DND-41 (cell line): ENCODE measurements at regions not wholly inside any gene's neighbourhood (a gene's known extent, or its start where the extent isn't known, plus 50 kb on each side); places are given as distances from the start of the nearest gene placed in this dataset.

Experiments used
- ATAC-seq: fragments of 200-7000 bp; cut with Tn5 transposase; 3 replicates; pipeline ENCODE4 v1.9.1; 2021; ENCODE audit warnings: low read depth; ENCODE audit not compliant: insufficient read depth
- DNase-seq: peaks from one replicate; pipeline ENCODE4 v3.0.0-alpha.2; 2020
- H2AFZ ChIP-seq: 2 replicates; pipeline ENCODE4 v1.6.0; 2012; ENCODE audit warnings: low read depth, low read length
- H3K27ac ChIP-seq: 2 replicates; pipeline ENCODE4 v1.5.1; 2012; ENCODE audit warnings: low read length, inconsistent platforms
- H3K27me3 ChIP-seq: fragments of 200-600 bp; sonication (generic); 2 replicates; pipeline ENCODE4 v1.6.0; 2012; ENCODE audit warnings: low read length, mild to moderate bottlenecking, inconsistent platforms; ENCODE audit not compliant: insufficient read depth, poor library complexity
- H3K36me3 ChIP-seq: 2 replicates; pipeline ENCODE4 v1.5.1; 2012; ENCODE audit warnings: low read length, inconsistent platforms; ENCODE audit not compliant: insufficient read depth
- H3K4me1 ChIP-seq: 2 replicates; pipeline ENCODE4 v1.5.1; 2012; ENCODE audit warnings: mild to moderate bottlenecking, low read length; ENCODE audit not compliant: insufficient read depth
- H3K4me2 ChIP-seq: 2 replicates; pipeline ENCODE4 v1.6.0; 2012; ENCODE audit warnings: mild to moderate bottlenecking, moderate library complexity, low read length, inconsistent platforms; ENCODE audit not compliant: insufficient read depth
- H3K4me3 ChIP-seq, 2 experiments: fragments of 200-600 bp in 1 of 2; shearing (Covaris generic) in 1 of 2; 2 replicates each; pipeline ENCODE4 v1.5.1; 2012 to 2016; ENCODE audit warnings: inconsistent platforms in 2 of 2, low read length in 2 of 2, mild to moderate bottlenecking in 2 of 2, low read depth in 1 of 2, moderate library complexity in 1 of 2
- H3K79me2 ChIP-seq: 2 replicates; pipeline ENCODE4 v1.6.0; 2012; ENCODE audit warnings: low read length, inconsistent platforms; ENCODE audit not compliant: insufficient read depth
- H3K9ac ChIP-seq: 2 replicates; pipeline ENCODE4 v1.6.0; 2012; ENCODE audit warnings: low read depth, mild to moderate bottlenecking, inconsistent platforms, low read length, moderate library complexity
- H3K9me3 ChIP-seq: 2 replicates; pipeline ENCODE4 v1.5.1; 2012; ENCODE audit warnings: low read length, moderate library complexity, mild to moderate bottlenecking, inconsistent platforms; ENCODE audit not compliant: insufficient read depth, severe bottlenecking
- H4K20me1 ChIP-seq: 2 replicates; pipeline ENCODE4 v1.6.0; 2012; ENCODE audit warnings: low read length; ENCODE audit not compliant: insufficient read depth
- CTCF ChIP-seq: IDR thresholded peaks from 2 replicates; pipeline ENCODE4 v1.5.1; 2012; ENCODE audit warnings: borderline replicate concordance, low read length, moderate library complexity, mild to moderate bottlenecking; ENCODE audit not compliant: poor library complexity, severe bottlenecking; ENCODE audit errors: extremely low read depth
- EZH2 ChIP-seq: IDR thresholded peaks from 3 replicates; pipeline ENCODE4 v1.6.1; 2012; ENCODE audit warnings: borderline replicate concordance, low read depth, mild to moderate bottlenecking, moderate library complexity, low read length, inconsistent platforms; ENCODE audit not compliant: severe bottlenecking

DNA sequence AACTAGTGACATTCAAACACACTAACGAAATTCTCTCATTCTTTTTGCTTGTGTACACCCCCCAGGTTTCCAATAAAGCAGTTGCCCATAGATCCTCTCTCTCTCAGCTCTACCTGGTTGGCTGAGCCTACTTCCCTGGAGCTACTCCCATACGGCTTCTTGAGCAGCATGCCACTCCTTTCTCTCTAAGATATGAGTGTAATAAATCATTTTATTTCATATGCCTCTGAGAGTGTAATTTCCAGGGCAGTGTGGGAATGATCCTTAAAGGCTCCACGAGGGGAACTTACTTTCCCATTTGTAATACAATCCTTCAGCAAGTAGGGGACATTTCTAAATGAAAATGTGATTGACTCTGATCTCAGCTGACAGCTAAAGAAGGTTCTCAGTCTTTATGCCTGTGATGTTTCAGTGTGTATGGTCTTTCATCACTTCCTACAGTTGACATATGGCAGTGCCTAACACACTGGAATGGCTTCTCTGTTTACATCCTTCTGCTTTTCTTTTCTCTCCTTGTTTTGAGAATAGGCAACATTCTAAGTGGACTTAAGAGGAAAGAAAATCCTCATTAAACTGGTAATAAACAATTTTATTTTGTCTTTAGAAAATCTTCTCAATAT lies 1194.3 kb upstream of the CDH8 start:
- H3K27ac ChIP-seq: no peak overlapping the region
- no peaks in the 10 kb centered on the region for H3K79me2 ChIP-seq
- no peaks in the 10 kb centered on the region for H3K9me3 ChIP-seq
- no peaks in the 10 kb centered on the region for H3K36me3 ChIP-seq
- ATAC-seq (no peak), DNase-seq (no peak)
- no peaks in the 10 kb centered on the region for H3K27me3 ChIP-seq
- no peak overlapping the region for H3K4me2 ChIP-seq
- no peak overlapping the region for H3K9ac ChIP-seq
- H2AFZ ChIP-seq: no peak overlapping the region
- H4K20me1 ChIP-seq: no peaks in the 10 kb centered on the region
- no peaks in the 10 kb centered on the region for H3K4me1 ChIP-seq
- no peak overlapping the region for H3K4me3 ChIP-seq
- TF ChIP-seq EZH2 (no peak), CTCF (no peak)

GRCh38 chr16:63228259-63228658 lies 1192.0 kb upstream of the CDH8 start:
- no peaks in the 10 kb centered on the region for H4K20me1 ChIP-seq
- no peak overlapping the region for H3K4me3 ChIP-seq
- H3K4me1 ChIP-seq: no peaks in the 10 kb centered on the region
- TF ChIP-seq EZH2: no peak
- no peak for TF ChIP-seq CTCF
- H3K9ac ChIP-seq: no peak overlapping the region
- ATAC-seq (no peak), DNase-seq (no peak)
- no peaks in the 10 kb centered on the region for H3K9me3 ChIP-seq
- H3K36me3 ChIP-seq: no peaks in the 10 kb centered on the region
- H3K79me2 ChIP-seq: no peaks in the 10 kb centered on the region
- no peak overlapping the region for H2AFZ ChIP-seq
- H3K4me2 ChIP-seq: no peak overlapping the region
- H3K27ac ChIP-seq: no peak overlapping the region
- no peaks in the 10 kb centered on the region for H3K27me3 ChIP-seq

DNA sequence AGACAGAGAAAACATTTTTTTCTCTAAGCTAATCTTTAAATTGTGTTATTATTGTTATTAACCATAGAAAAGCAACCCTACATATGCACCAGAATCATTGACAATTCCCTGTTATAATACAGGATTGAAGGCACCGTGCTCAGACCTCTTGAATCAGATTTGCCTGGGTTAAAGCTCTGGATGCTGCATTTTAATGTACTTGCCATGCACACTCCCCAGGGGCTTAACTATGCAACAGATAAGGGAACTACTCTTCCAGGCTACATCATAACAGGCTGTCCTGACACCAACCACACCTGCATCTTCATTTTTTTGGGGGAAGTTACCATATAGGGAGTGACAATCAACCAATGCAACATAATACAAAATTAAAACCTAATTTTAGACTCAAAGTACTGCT lies 1187.6 kb upstream of the CDH8 start:
- no peak overlapping the region for H2AFZ ChIP-seq
- no peak overlapping the region for H3K9ac ChIP-seq
- TF ChIP-seq EZH2 (no peak), CTCF (no peak)
- no peak overlapping the region for H3K4me3 ChIP-seq
- no peaks in the 10 kb centered on the region for H3K27me3 ChIP-seq
- no peak overlapping the region for H3K4me2 ChIP-seq
- no peak overlapping the region for H3K27ac ChIP-seq
- no peaks in the 10 kb centered on the region for H3K9me3 ChIP-seq
- no peaks in the 10 kb centered on the region for H3K4me1 ChIP-seq
- DNase-seq: no peak
- no peaks in the 10 kb centered on the region for H3K79me2 ChIP-seq
- no peaks in the 10 kb centered on the region for H3K36me3 ChIP-seq
- no peak for ATAC-seq
- H4K20me1 ChIP-seq: no peaks in the 10 kb centered on the region
